Hematopoietic multipotent progenitor cell treated with erythropoietin and hydrocortisone succinate and interleukin-3 and kit ligand, for 15 days (in vitro differentiated cells): ENCODE measurements at regions not wholly inside any gene's neighbourhood (a gene's known extent, or its start where the extent isn't known, plus 50 kb on each side); places are given as distances from the start of the nearest gene placed in this dataset.
"Not testable (repeated sequence)": the region's sequence is repeated elsewhere in the genome, so short reads cannot be mapped to it uniquely, and the experiment has no call there.

Experiments used
- DNase-seq: peaks from one replicate; pipeline ENCODE4 v3.0.0-alpha.2; 2015; ENCODE audit warnings: low spot score

DNA sequence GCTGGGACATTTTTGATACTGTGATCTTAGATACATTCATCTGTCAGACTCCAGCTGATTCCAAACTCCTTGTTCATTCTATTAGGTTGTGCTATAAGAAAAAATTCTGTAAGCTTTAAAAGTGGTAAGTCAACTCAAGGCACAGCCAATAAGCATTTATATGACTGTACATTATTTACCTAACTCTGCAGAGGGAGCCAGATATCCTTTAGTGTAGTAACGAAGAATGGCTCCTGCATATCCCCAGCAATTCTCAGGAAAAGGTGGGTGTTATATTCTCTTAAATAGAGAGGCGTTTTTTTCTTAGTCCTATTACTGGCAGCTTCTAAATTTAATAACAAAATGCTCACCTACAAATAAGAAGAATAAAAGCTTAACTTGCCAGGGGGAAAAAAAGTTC is 374.3 kb upstream of the GOT2 start:
- no peak for DNase-seq

DNA sequence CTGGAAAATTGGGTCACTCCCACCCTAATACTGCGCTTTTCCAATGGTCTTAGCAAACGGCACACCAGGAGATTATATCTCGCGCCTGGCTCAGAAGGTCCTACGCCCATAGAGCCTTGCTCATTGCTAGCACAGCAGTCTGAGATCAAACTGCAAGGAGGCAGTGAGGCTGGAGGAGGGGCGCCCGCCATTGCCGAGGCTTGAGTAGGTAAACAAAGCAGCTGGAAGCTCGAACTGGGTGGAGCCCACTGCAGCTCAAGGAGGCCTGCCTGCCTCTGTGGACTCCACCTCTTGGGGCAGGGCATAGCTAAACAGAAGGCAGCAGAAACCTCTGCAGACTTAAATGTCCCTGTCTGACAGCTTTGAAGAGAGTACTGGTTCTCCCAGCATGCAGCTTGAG is 362.6 kb upstream of the GOT2 start:
- DNase-seq, result not testable (repeated sequence)

DNA sequence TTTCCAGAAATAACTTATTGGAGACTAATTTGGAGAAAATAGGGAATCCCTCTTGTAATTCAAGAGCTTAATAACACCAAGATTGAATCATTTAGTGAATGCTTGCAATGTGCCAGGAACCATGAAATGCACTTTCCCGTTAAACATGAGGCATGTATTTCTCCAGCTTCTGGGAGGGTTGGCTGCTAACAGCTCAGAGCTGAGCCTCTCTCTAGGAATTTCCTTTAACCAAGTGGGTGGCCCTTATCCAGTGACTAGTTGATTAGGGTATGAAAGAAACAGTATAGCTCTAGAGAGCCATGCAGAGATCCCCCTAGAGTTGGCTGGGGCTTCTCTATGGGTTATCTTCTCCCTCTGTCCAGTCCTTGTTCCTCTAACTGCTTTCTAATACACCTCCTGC is 356.4 kb upstream of the GOT2 start:
- no peak for DNase-seq

GRCh38 chr16:59088431-59088830 is 354.3 kb upstream of the GOT2 start:
- no peak for DNase-seq

- no peak for DNase-seq
These were observed 353.5 kb upstream of the GOT2 start for GRCh38 chr16:59087641-59088040.

GRCh38 chr16:59067205-59067604 is 333.1 kb upstream of the GOT2 start:
- no peak for DNase-seq

DNA sequence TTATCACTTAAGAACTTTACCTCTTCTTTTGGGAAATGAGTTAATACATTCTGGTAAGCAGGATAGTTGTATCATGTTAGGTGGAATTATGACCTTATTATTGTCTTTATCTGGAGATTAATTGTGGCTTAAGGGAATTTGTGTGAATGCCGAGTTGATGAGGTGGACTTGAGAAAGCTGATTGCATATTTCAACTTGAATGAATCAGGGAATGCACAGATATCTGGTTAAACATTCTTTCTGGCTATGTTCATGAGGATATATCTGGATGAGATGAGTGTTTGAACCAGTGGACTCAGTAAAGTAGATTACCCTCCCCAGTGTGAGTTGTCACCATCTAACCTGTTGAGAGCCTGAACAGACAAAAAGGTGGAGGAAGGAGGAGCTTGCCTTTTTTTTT is 326.1 kb upstream of the GOT2 start:
- no peak for DNase-seq

DNA sequence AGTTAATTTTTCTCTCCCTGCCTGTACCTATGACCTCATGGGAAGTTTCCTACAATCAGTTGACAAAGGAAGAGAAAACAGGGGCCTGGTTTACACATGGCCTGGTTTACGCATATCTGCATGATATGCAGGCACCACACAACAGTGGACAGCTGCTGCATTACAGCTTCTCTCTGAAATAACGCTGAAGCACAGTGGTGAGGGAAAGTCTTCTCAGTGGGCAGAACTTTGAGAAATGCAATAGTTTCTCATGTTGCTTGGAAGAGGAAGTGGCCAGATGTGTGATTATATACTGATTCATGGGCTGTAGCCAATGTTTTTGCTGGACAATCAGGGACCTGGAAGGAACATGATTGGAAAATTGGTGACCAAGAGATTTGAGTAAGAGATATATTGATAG is 324.1 kb upstream of the GOT2 start:
- no peak for DNase-seq

DNA sequence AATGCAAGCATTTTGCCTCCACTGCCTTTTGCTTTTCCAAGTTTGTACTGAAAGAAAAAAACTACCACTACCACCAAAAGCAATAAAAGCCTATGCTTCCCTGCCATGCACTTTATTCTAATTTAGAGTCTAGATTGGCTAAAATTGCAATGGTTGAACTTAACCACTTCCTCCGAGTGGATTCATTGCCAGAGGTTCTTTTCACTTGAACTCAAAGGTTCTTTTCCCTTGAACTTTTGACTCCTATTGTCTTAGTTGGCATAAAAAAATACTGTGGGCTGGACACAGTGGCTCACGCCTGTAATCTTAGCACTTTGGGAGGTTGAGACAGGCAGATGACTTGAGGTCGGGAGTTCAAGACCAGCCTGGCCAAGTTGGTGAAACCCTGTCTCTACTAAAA is 319.8 kb upstream of the GOT2 start:
- DNase-seq, result no peak

DNA sequence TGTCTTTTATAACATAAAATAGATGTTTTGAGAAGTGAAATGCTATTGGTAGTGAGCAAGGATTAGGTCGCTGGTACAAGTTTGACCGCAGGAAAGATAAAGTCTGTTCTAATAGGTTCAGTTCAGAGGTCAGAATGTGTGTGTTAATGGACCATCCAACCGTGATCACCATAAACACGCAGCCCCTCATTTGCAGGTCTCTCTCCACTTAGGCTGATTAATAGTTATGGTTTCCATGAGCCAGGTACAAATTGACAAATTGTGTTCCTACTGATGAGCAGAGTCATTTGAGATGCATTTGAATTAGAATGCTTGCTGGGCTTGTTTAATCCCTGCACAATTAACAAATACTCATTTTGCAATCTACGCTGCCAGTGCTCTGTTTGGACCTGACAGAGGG is 318.1 kb upstream of the GOT2 start:
- DNase-seq, result no peak

- no peak for DNase-seq
These were observed 314.8 kb upstream of the GOT2 start for GRCh38 chr16:59048876-59049275.

GRCh38 chr16:59047114-59047513 is 313.0 kb upstream of the GOT2 start:
- DNase-seq, result no peak

DNA sequence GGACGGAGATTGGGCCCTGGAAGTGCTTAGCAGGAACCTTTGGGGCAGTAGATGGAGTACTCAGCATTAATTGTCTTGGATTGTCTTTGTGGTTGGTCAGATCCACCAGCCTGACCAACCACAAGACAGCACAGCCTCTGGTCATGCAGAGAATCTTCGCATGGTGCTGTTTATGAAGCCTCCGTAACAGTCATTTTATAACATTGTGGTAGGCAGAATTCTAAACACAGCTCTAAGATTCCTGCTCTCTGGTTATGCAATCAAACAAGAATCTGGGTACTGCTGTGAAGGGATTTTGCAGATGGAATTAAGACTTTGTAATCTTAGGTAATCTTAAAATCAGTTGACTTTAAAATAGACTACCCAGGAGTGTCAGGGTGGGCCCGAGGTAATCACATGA is 312.2 kb upstream of the GOT2 start:
- no peak for DNase-seq

DNA sequence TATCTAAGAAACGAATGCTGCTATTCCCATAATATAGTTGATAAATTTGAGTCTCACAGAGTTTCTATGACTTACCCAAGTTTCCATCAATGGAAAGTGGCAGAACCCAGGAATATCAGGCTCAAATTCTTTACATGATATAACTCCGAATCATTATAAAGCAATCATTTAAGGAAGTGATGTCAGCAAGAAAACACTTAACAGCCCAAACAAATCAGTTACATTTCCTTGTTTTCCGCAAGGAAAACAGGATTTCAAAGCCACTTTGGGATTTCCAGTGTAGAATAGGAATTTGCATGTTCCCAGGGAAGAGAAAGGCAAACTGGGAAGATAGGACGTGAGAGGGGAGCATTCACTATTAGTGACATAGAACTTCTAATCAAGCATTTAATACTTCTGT is 311.4 kb upstream of the GOT2 start:
- no peak for DNase-seq

DNA sequence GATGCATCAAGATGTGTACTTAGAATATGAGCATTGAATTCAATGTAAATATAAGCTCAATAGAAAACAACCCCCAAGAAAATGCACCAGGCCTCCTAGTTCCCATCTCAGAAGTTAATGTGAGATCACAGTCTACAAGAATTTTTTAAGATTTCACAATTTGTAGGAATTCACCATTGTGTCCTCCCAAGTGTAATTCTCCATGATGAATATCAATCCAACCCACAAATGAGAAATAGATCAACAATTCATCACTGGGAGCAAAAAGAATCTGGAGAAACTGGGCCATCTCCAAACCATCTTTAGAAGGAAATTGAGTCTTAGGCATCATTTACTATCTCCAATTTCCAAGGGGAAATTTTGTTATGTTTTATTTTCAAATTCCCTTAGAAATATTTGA is 310.5 kb upstream of the GOT2 start:
- no peak for DNase-seq

- no peak for DNase-seq
These were observed 308.2 kb upstream of the GOT2 start for GRCh38 chr16:59042301-59042700.

DNA sequence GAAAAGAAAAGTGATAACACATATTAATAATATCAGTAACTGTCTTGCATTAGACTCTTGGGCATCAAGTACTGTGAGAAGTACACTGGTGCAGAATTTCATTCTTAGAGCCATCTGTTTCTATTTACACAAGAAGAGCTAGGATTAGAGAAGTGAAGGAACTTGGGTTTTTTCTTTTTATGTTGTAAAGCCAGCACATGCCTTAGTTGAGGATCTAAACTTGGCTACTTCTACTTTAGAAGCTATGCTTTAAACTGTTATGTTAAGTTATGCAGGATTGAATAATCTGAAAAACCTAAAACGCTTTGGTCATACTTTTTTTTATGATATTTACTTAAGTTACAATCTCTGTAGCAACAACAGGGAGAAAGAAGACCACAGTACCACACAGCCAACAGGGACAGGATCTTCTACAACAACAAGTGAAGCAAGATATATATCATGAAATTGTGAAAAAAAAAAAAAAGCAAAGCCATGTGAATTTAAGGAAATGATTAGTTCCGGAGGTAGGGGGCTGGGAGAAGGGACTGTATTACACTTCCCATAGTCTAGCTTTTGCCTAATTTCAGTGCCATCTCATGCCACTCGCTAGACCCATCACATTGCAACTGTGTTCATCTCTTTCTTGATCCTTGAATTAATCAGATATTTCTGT is 305.1 kb upstream of the GOT2 start:
- no peak for DNase-seq

DNA sequence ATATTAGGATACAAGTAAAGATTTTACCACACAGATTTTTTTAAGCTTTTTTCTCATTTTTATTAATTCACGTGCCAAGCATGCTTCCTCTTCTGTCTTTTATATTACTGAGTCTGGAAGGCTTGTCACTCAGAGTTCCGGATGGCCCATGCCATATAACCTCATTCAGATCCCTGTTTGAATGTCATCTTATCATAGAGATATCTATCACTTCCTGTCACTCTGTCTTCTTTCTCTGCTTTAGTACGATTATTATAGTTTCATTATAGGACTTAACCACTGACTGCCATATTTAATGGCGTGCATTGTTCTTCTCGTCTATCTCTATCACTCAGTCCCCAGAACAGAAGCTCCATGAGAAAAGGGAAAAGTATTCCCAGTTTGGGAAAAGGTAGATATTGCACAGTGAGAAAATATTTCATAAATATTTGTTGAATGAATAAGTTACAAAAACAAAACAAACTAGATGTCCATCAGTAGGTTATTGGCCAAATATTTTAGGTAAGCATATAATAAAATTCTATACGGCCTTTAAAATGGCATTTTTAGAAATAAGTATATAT is 296.9 kb upstream of the GOT2 start:
- DNase-seq, result no peak

- no peak for DNase-seq
These were observed 287.6 kb upstream of the GOT2 start for GRCh38 chr16:59021751-59022150.

- no peak for DNase-seq
These were observed 279.8 kb upstream of the GOT2 start for GRCh38 chr16:59013930-59014329.

GRCh38 chr16:58999762-59000161 is 265.6 kb upstream of the GOT2 start:
- DNase-seq, result no peak

- not testable (repeated sequence) for DNase-seq
These were observed 258.6 kb upstream of the GOT2 start for GRCh38 chr16:58992755-58993154.

DNA sequence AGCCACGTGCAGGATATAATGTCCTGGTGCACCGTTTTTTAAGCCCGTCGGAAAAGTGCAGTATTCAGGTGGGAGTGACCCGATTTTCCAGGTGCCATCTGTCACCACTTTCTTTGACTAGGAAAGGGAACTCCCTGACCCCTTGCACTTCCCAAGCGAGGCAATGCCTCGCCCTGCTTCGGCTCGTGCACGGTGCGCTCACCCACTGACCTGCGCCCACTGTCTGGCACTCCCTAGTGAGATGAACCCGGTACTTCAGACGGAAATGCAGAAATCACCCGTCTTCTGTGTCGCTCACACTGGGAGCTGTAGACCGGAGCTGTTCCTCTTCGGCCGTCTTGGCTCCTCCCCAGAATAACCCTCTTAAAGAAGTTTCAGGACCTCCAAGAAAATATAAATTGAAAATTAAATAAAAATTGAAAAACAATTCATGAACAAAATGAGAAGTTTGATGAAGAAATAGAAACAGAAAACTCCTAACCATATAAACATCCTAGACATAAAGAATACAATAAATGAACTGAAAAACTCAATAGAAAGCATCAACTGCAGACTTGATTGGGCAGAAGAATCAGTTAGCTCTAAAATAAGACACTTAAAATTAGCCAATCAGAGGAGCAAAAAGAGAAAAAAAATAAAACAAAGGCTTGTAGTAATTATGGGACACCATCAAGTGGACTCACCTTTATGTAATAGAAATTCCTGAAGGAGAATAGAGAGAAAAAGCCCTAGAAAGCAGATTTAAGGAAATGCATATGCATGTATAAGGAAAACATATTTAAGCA is 249.3 kb upstream of the GOT2 start:
- DNase-seq, result not testable (repeated sequence)

DNA sequence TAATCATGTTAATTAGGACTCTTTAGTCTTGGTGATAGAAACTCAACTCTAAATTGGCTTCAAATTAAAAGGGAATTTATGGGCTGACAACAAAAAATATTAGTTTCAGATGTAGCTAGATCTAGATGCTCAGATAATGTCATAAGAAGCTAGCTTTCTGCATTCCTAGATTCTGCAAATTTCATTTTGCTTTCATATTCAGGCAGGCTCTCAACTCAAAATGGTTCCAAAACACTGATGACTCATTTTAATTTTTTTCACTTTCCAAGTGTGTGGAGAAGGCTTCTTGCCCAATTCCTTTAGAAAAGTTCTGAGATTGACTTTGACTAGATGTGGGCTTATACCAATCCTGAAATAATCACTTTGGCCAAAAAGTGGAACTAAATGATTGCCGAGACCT is 236.7 kb upstream of the GOT2 start:
- no peak for DNase-seq
